ENCODE measurements at regions not wholly inside any gene's neighbourhood (a gene's known extent, or its start where the extent isn't known, plus 50 kb on each side); places are given as distances from the start of the nearest gene placed in this dataset.
A peak's percentile ranks its signal among the peaks of the same experiment; 100 is the strongest.

DNA sequence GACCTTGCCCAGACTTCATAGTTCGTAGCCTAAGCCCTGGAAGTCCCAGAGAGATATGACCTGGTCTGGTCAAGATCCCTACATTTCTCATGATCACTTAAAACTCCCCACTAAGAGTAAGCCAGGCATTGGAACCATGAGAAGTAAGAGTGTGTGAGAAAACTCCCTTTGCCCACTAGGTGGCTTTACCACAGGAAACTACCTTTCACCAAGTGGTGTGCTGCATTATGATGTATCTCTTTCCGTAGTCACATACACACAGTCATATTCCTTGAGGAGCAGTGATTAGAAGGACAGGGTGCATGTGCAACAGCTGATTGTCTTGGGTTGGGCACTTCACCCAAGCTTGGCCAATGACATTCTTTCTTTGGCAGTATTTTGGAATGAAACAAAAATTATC lies 639.3 kb downstream of the KCNJ2 start:
- no peak overlapping the region for H3K56ac ChIP-seq (ENCODE audit: extremely low read depth, insufficient read depth, low read length)
- in situ Hi-C loops (cut with MboI; ENCODE audit: low sequenced_read_pairs): no loop called here
- peaks cover 4% of the 10 kb centered on the region for H3K4me1 ChIP-seq (ENCODE audit: control insufficient read depth, insufficient read depth, low read length)
- no peak overlapping the region for H4K91ac ChIP-seq (ENCODE audit: insufficient read depth, low read depth, low read length)
- CTCF ChIA-PET: no interaction called here
- intact Hi-C loops (cut with micrococcal nuclease): no loop called here
- H3K9me1 ChIP-seq (ENCODE audit: insufficient read depth, low read length): no peaks in the 10 kb centered on the region
- no TSS peak for BruUV-seq (replicated peaks)
- no peak for ATAC-seq (ENCODE audit: low read depth)
- H2BK20ac ChIP-seq (ENCODE audit: low read depth, low read length): no peak overlapping the region; the same call in 1 of the 2 replicates
- H2AK5ac ChIP-seq (ENCODE audit: low read depth, low read length): no peak overlapping the region
- no peak overlapping the region for H4K8ac ChIP-seq (ENCODE audit: low read depth in 2 of 2, low read length in 2 of 2)
- no peak overlapping the region for H2BK120ac ChIP-seq (ENCODE audit: low read depth, low read length)
- no peak overlapping the region for H2AK9ac ChIP-seq (replicated peaks; ENCODE audit: low read depth, low read length, poor library complexity)
- no peak overlapping the region for H2BK5ac ChIP-seq (ENCODE audit: low read depth, low read length, poor library complexity, severe bottlenecking)
- POLR2A ChIA-PET (ENCODE audit: unreplicated experiment): no interaction called here
- H4K20me1 ChIP-seq (ENCODE audit: insufficient read depth, low read length): no peaks in the 10 kb centered on the region
- dilution Hi-C loops (cut with HindIII; ENCODE audit: low sequenced_read_pairs, unreplicated experiment): no loop called here
- no peak overlapping the region for H3K14ac ChIP-seq (replicated peaks; ENCODE audit: low read depth, low read length)
- no peak overlapping the region for H3K4me2 ChIP-seq (ENCODE audit: low read depth, low read length)
- H3K9ac ChIP-seq (ENCODE audit: low read depth, low read length): no peak overlapping the region
- no peak overlapping the region for H3K27ac ChIP-seq (ENCODE audit: insufficient read depth, low read length)
- H3K27me3 ChIP-seq (ENCODE audit: control insufficient read depth, insufficient read depth, low read length): no peaks in the 10 kb centered on the region
- no peak overlapping the region for H4K5ac ChIP-seq (ENCODE audit: low read depth, low read length)
- H2AFZ ChIP-seq (replicated peaks; ENCODE audit: low read length, poor library complexity): no peak overlapping the region
- no peak overlapping the region for H2BK15ac ChIP-seq (ENCODE audit: low read depth, low read length)
- no peak overlapping the region for H3K4me3 ChIP-seq (ENCODE audit: insufficient read depth, low read depth, low read length)
- no peak overlapping the region for H3K23ac ChIP-seq (ENCODE audit: low read depth, low read length)
- TF ChIP-seq, protein P1, sequence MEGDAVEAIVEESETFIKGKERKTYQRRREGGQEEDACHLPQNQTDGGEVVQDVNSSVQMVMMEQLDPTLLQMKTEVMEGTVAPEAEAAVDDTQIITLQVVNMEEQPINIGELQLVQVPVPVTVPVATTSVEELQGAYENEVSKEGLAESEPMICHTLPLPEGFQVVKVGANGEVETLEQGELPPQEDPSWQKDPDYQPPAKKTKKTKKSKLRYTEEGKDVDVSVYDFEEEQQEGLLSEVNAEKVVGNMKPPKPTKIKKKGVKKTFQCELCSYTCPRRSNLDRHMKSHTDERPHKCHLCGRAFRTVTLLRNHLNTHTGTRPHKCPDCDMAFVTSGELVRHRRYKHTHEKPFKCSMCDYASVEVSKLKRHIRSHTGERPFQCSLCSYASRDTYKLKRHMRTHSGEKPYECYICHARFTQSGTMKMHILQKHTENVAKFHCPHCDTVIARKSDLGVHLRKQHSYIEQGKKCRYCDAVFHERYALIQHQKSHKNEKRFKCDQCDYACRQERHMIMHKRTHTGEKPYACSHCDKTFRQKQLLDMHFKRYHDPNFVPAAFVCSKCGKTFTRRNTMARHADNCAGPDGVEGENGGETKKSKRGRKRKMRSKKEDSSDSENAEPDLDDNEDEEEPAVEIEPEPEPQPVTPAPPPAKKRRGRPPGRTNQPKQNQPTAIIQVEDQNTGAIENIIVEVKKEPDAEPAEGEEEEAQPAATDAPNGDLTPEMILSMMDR (conservative IDR thresholded peaks at IDR 0.05; ENCODE audit: low read depth, low read length): 0 out of 2 replicates have a peak, but pooled peaks have one; percentile 11
- no peak for TF ChIP-seq CEBPB (IDR thresholded peaks at IDR 0.05; ENCODE audit: low read depth, low read length)
- no peaks in the 10 kb centered on the region for H3K79me1 ChIP-seq (ENCODE audit: low read depth in 1 of 2, low read length in 2 of 2)
- WGBS, 2 experiments (ENCODE audit: extremely low coverage in 2 of 2, insufficient read length in 1 of 2): no CpG with 5 or more reads among the region's 2 CpGs
- no peaks in the 10 kb centered on the region for H3K9me3 ChIP-seq (ENCODE audit: control insufficient read depth, insufficient read depth, low read length)
- H3K4ac ChIP-seq (ENCODE audit: low read depth, low read length): no peak overlapping the region
- no peak for DNase-seq
- no peak overlapping the region for H3K18ac ChIP-seq (ENCODE audit: low read depth, low read length)
- no peaks in the 10 kb centered on the region for H3K36me3 ChIP-seq (ENCODE audit: control insufficient read depth, insufficient read depth, low read length)

Measured in IMR-90 (cell line).